VCaP (cell line): ENCODE measurements at regions not wholly inside any gene's neighbourhood (a gene's known extent, or its start where the extent isn't known, plus 50 kb on each side); places are given as distances from the start of the nearest gene placed in this dataset.
"Not testable (repeated sequence)": the region's sequence is repeated elsewhere in the genome, so short reads cannot be mapped to it uniquely, and the experiment has no call there.

Source experiments
- H3K27ac ChIP-seq: fragments of 450-650 bp; 2 replicates; pipeline ENCODE4 v1.5.1; 2017
- CTCF ChIP-seq: fragments of 450-650 bp; conservative IDR thresholded peaks from 2 replicates; pipeline ENCODE4 v1.5.1; 2017; ENCODE audit warnings: mild to moderate bottlenecking, moderate library complexity

- no peak overlapping the region for H3K27ac ChIP-seq
- no peak for TF ChIP-seq CTCF
Measured at GRCh38 chr2:163974766-163975165, 239.0 kb upstream of the FIGN start.

- no peak overlapping the region for H3K27ac ChIP-seq
- no peak for TF ChIP-seq CTCF
Measured at GRCh38 chr2:163970058-163970813, 234.4 kb upstream of the FIGN start.

GRCh38 chr2:163964278-163964677 lies 228.5 kb upstream of the FIGN start:
- H3K27ac ChIP-seq: not testable (repeated sequence)

GRCh38 chr2:163953390-163953907 lies 217.6 kb upstream of the FIGN start:
- H3K27ac ChIP-seq: no peak overlapping the region

GRCh38 chr2:163951312-163951711 lies 215.5 kb upstream of the FIGN start:
- H3K27ac ChIP-seq: no peak overlapping the region
- TF ChIP-seq CTCF: no peak

More at GRCh38 chr2:163953390-163953907, 217.6 kb upstream of the FIGN start:
- TF ChIP-seq CTCF: no peak

GRCh38 chr2:163949693-163950092 lies 213.9 kb upstream of the FIGN start:
- H3K27ac ChIP-seq: no peak overlapping the region
- no peak for TF ChIP-seq CTCF

- H3K27ac ChIP-seq: no peak overlapping the region
- TF ChIP-seq CTCF: no peak
Measured at GRCh38 chr2:163944347-163944737, 208.5 kb upstream of the FIGN start.
